H9 (cell line): ENCODE measurements at regions not wholly inside any gene's neighbourhood (a gene's known extent, or its start where the extent isn't known, plus 50 kb on each side); places are given as distances from the start of the nearest gene placed in this dataset.

Source experiments
- DNase-seq: peaks from one replicate; pipeline ENCODE4 v3.0.0-alpha.2; 2017
- H2AFZ ChIP-seq: one replicate; pipeline ENCODE4 v1.6.1; 2013; ENCODE audit warnings: mild to moderate bottlenecking, low read length, control low read depth, moderate library complexity
- H2AK5ac ChIP-seq: 2 replicates; pipeline ENCODE4 v1.6.1; 2013; ENCODE audit warnings: low read length, control low read depth, mixed read lengths; ENCODE audit not compliant: insufficient read length
- H2BK120ac ChIP-seq: one replicate; pipeline ENCODE4 v1.6.1; 2013; ENCODE audit warnings: low read depth, mild to moderate bottlenecking, low read length, control low read depth, inconsistent platforms; ENCODE audit not compliant: poor library complexity, severe bottlenecking
- H2BK12ac ChIP-seq: 2 replicates; pipeline ENCODE4 v1.6.1; 2013; ENCODE audit warnings: low read length, control low read depth, mixed read lengths, low read depth; ENCODE audit not compliant: insufficient read length
- H2BK15ac ChIP-seq: 2 replicates; pipeline ENCODE4 v1.6.1; 2013; ENCODE audit warnings: low read depth, low read length, control low read depth
- H2BK20ac ChIP-seq: one replicate; pipeline ENCODE4 v1.6.1; 2013; ENCODE audit warnings: low read depth, mild to moderate bottlenecking, low read length, control low read depth, inconsistent platforms; ENCODE audit not compliant: poor library complexity, severe bottlenecking
- H2BK5ac ChIP-seq: 2 replicates; pipeline ENCODE4 v1.6.1; 2013; ENCODE audit warnings: low read length, control low read depth, mixed read lengths; ENCODE audit not compliant: insufficient read length
- H3K14ac ChIP-seq: 2 replicates; pipeline ENCODE4 v1.6.1; 2013; ENCODE audit warnings: low read length, control low read depth; ENCODE audit not compliant: insufficient read depth
- H3K18ac ChIP-seq: 2 replicates; pipeline ENCODE4 v1.6.1; 2013; ENCODE audit warnings: low read depth, mild to moderate bottlenecking, mixed read lengths, low read length, control low read depth; ENCODE audit not compliant: insufficient read length
- H3K23ac ChIP-seq: 2 replicates; pipeline ENCODE4 v1.6.1; 2013; ENCODE audit warnings: low read length, control low read depth, mixed read lengths, low read depth; ENCODE audit not compliant: insufficient read length
- H3K23me2 ChIP-seq: 2 replicates; pipeline ENCODE4 v1.6.1; 2013; ENCODE audit warnings: low read depth, mild to moderate bottlenecking, mixed read lengths, low read length, control low read depth; ENCODE audit not compliant: insufficient read length, poor library complexity, severe bottlenecking
- H3K27ac ChIP-seq: 2 replicates; pipeline ENCODE4 v1.5.1; 2013; ENCODE audit warnings: low read length, control low read depth, mixed read lengths, low read depth; ENCODE audit not compliant: insufficient read length
- H3K27me3 ChIP-seq: 2 replicates; pipeline ENCODE4 v1.6.1; 2013; ENCODE audit warnings: low read length, control low read depth, inconsistent platforms; ENCODE audit not compliant: insufficient read depth
- H3K4ac ChIP-seq: 2 replicates; pipeline ENCODE4 v1.6.1; 2013; ENCODE audit warnings: low read depth, mild to moderate bottlenecking, control low read depth, inconsistent platforms, low read length, moderate library complexity
- H3K4me1 ChIP-seq: 2 replicates; pipeline ENCODE4 v1.6.1; 2013; ENCODE audit warnings: low read length, control low read depth, inconsistent platforms; ENCODE audit not compliant: insufficient read depth
- H3K4me2 ChIP-seq: 2 replicates; pipeline ENCODE4 v1.6.1; 2013; ENCODE audit warnings: low read length, control low read depth, mixed read lengths; ENCODE audit not compliant: insufficient read length, insufficient read depth
- H3K56ac ChIP-seq: 2 replicates; pipeline ENCODE4 v1.6.1; 2013; ENCODE audit warnings: low read depth, mild to moderate bottlenecking, mixed read lengths, low read length, control low read depth; ENCODE audit not compliant: insufficient read length
- H3K79me1 ChIP-seq: 2 replicates; pipeline ENCODE4 v1.6.1; 2013; ENCODE audit warnings: low read depth, mild to moderate bottlenecking, moderate library complexity, low read length, control low read depth, inconsistent platforms; ENCODE audit not compliant: insufficient read depth, poor library complexity, severe bottlenecking
- H3K79me2 ChIP-seq: 2 replicates; pipeline ENCODE4 v1.6.1; 2013; ENCODE audit warnings: low read length, control low read depth, inconsistent platforms; ENCODE audit not compliant: insufficient read depth
- H3K9ac ChIP-seq: 2 replicates; pipeline ENCODE4 v1.6.1; 2013; ENCODE audit warnings: low read length, control low read depth, mixed read lengths; ENCODE audit not compliant: insufficient read length; ENCODE audit errors: extremely low read depth
- H3K9me3 ChIP-seq: one replicate; pipeline ENCODE4 v1.6.1; 2013; ENCODE audit warnings: low read depth, low read length, inconsistent platforms; ENCODE audit not compliant: control insufficient read depth
- H3T11ph ChIP-seq: one replicate; pipeline ENCODE4 v1.6.1; 2013; ENCODE audit warnings: mild to moderate bottlenecking, low read length, control low read depth, inconsistent platforms
- H4K20me1 ChIP-seq: one replicate; pipeline ENCODE4 v1.6.1; 2013; ENCODE audit not compliant: control insufficient read depth, insufficient read length, insufficient read depth
- H4K5ac ChIP-seq: 2 replicates; pipeline ENCODE4 v1.6.1; 2013; ENCODE audit warnings: low read depth, mild to moderate bottlenecking, mixed read lengths, low read length, control low read depth; ENCODE audit not compliant: insufficient read length
- H4K8ac ChIP-seq: replicated peaks from 2 replicates; pipeline ENCODE4 v1.6.1; 2013; ENCODE audit warnings: low read length, control low read depth, mixed read lengths, low read depth; ENCODE audit not compliant: insufficient read length
- H4K91ac ChIP-seq: 2 replicates; pipeline ENCODE4 v1.6.1; 2013; ENCODE audit warnings: low read depth, mild to moderate bottlenecking, moderate library complexity, mixed read lengths, low read length, control low read depth; ENCODE audit not compliant: insufficient read length
- H3K27ac Mint-ChIP-seq, 3 experiments: 2 replicates in 2 of 3; 3 replicates in 1 of 3; pipeline ENCODE4 v1.8.0; 2020 to 2021; ENCODE audit warnings: mixed read lengths in 3 of 3, mild to moderate bottlenecking in 1 of 3, moderate library complexity in 1 of 3
- H3K27me3 Mint-ChIP-seq: 2 replicates; pipeline ENCODE4 v1.8.0; 2021; ENCODE audit warnings: low read depth, mild to moderate bottlenecking, moderate library complexity, mixed read lengths
- H3K36me3 Mint-ChIP-seq, 3 experiments: 2 replicates in 2 of 3; 3 replicates in 1 of 3; pipeline ENCODE4 v1.8.0; 2020 to 2021; ENCODE audit warnings: low read depth in 3 of 3, mixed read lengths in 3 of 3; ENCODE audit not compliant: insufficient read depth in 1 of 3
- H3K4me1 Mint-ChIP-seq, 2 experiments: 2 replicates each; pipeline ENCODE4 v1.8.0; 2020; ENCODE audit warnings: mixed read lengths in 2 of 2
- H3K4me3 Mint-ChIP-seq, 2 experiments: 2 replicates in 1 of 2; 3 replicates in 1 of 2; pipeline ENCODE4 v1.8.0; 2020 to 2021; ENCODE audit warnings: mild to moderate bottlenecking in 2 of 2, mixed read lengths in 2 of 2, moderate library complexity in 1 of 2
- H3K9me3 Mint-ChIP-seq, 2 experiments: 2 replicates in 1 of 2; 3 replicates in 1 of 2; pipeline ENCODE4 v1.8.0; 2020; ENCODE audit warnings: mild to moderate bottlenecking in 2 of 2, mixed read lengths in 2 of 2, moderate library complexity in 1 of 2
- CTCF ChIP-seq: fragments of 200-600 bp; sonication (generic); conservative IDR thresholded peaks from 3 replicates; pipeline ENCODE4 v1.8.0; 2021; ENCODE audit warnings: antibody characterized with exemption, mild to moderate bottlenecking
- WGBS: extraction: QIAGEN DNeasy Blood & Tissue Kit; methylation state at CpG from one replicate; pipeline ENCODE4 v1.1.7; 2013; ENCODE audit warnings: missing lambda C conversion rate, low lambda C conversion rate, mixed read lengths; ENCODE audit not compliant: insufficient read length; ENCODE audit errors: extremely low coverage; 5-methylcytosine and 5-hydroxymethylcytosine counted together

- no peak overlapping the region for H3K9ac ChIP-seq
- no peak overlapping the region for H4K8ac ChIP-seq
- no peak overlapping the region for H3T11ph ChIP-seq
- H3K18ac ChIP-seq, result no peak overlapping the region
- H2BK20ac ChIP-seq, result no peak overlapping the region
- no peak overlapping the region for H2BK15ac ChIP-seq
- H3K4me1 Mint-ChIP-seq, result peaks cover 9 to 23% of the 10 kb centered on the region in 2 experiments
- H3K27ac ChIP-seq, result no peak overlapping the region
- no peaks in the 10 kb centered on the region for H3K27me3 ChIP-seq
- H3K4me3 Mint-ChIP-seq, result no peak overlapping the region
- no peak overlapping the region for H2BK12ac ChIP-seq
- no peak overlapping the region for H2AFZ ChIP-seq
- no peak overlapping the region for H4K91ac ChIP-seq
- WGBS, result no CpG with 5 or more reads among the region's 3 CpGs
- H3K36me3 Mint-ChIP-seq, result no peaks in the 10 kb centered on the region
- no peak overlapping the region for H4K5ac ChIP-seq
- H3K4ac ChIP-seq, result no peak overlapping the region
- H3K23ac ChIP-seq, result no peak overlapping the region
- H3K27me3 Mint-ChIP-seq, result no peaks in the 10 kb centered on the region; the same call in none of the 2 replicates
- H4K20me1 ChIP-seq, result no peaks in the 10 kb centered on the region
- no peak overlapping the region for H2AK5ac ChIP-seq
- no peaks in the 10 kb centered on the region for H3K9me3 Mint-ChIP-seq
- DNase-seq, result no peak
- TF ChIP-seq CTCF, result no peak
- H3K23me2 ChIP-seq, result no peaks in the 10 kb centered on the region
- H2BK120ac ChIP-seq, result no peak overlapping the region
- no peak overlapping the region for H3K27ac Mint-ChIP-seq
- no peak overlapping the region for H3K4me2 ChIP-seq
- H2BK5ac ChIP-seq, result no peak overlapping the region
- no peaks in the 10 kb centered on the region; the same call in 1 of the 2 replicates for H3K4me1 ChIP-seq
- no peaks in the 10 kb centered on the region for H3K79me2 ChIP-seq
- H3K14ac ChIP-seq, result no peak overlapping the region
- H3K79me1 ChIP-seq, result no peaks in the 10 kb centered on the region
- H3K56ac ChIP-seq, result no peak overlapping the region
- H3K9me3 ChIP-seq, result no peaks in the 10 kb centered on the region
Observed at GRCh38 chr2:125855204-125855603, 800.8 kb upstream of the GYPC start.
